ENCODE measurements at regions not wholly inside any gene's neighbourhood (a gene's known extent, or its start where the extent isn't known, plus 50 kb on each side); places are given as distances from the start of the nearest gene placed in this dataset.
"Not testable (repeated sequence)": the region's sequence is repeated elsewhere in the genome, so short reads cannot be mapped to it uniquely, and the experiment has no call there.

GRCh38 chr16:32947336-32947735, 246.7 kb upstream of the TP53TG3C start:
- DNase-seq (ENCODE audit: low spot score), result not testable (repeated sequence)

- DNase-seq (ENCODE audit: low spot score), result not testable (repeated sequence)
These were observed 247.9 kb upstream of the TP53TG3C start for GRCh38 chr16:32946041-32946560.

DNA sequence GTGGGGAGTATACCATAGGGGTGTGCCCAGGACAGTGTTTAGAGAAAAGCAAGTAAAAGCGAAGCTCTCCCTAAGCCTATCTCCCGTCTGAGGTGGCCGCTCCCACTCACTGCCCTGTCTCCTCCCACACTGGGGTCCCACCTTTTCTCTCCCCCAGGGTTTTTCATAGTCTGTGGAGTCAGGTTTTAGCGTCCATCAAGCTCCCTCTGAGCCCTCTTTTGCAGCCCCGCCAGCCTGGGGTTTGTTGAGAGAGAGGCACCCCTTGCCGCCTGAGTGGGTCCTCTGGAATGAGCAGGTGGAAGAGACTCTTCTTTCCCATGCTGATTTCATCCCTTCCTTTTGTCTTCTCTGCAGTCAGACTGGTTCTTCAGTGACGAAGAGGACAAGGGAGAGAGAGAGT, 248.7 kb upstream of the TP53TG3C start:
- DNase-seq (ENCODE audit: low spot score), result not testable (repeated sequence)

DNA sequence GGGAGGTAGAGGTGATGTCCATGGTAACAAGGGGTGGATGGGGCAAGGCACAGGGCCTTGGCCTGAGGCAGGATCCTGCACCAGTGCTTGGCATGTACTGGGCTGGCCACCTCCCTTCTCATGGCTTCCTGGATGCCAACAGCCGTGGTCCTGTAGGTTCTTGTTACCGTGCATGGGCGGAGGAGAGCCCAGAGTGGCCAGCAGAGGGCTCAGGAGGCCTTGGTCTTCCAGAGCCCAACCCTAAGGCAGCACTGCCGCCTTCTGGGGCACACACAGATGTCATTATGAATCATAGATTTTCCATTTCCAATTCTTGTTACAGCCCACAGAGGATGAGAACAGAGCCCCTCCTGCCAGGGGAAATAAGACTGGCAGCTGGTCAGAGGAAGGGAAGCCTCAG, 254.2 kb upstream of the TP53TG3C start:
- not testable (repeated sequence) for DNase-seq (ENCODE audit: low spot score)

DNA sequence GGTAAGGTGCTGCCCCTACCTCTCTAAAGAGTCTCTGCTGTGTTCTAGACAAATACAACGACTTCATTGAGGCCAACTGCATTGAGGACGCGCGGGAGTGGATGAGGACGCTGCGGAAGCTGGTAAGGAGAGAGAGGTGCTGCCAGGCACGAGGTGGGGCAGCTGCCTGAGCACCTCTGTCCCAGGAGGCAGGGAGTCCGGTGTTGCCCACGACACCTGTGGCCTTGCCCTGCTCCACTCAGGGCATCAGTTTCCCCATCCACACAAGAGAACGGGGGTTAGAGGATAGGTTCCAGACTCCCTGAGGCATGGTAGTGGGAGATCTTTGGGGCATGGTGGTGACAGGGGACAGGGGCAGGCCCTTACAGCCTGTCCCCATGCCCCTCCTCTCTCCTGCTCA, 256.1 kb upstream of the TP53TG3C start:
- not testable (repeated sequence) for DNase-seq (ENCODE audit: low spot score)

GRCh38 chr16:32932240-32933040, 256.5 kb upstream of the TP53TG3 start:
- DNase-seq (ENCODE audit: low spot score), result not testable (repeated sequence)

GRCh38 chr16:32925192-32925591, 249.2 kb upstream of the TP53TG3 start:
- DNase-seq (ENCODE audit: low spot score), result not testable (repeated sequence)

DNA sequence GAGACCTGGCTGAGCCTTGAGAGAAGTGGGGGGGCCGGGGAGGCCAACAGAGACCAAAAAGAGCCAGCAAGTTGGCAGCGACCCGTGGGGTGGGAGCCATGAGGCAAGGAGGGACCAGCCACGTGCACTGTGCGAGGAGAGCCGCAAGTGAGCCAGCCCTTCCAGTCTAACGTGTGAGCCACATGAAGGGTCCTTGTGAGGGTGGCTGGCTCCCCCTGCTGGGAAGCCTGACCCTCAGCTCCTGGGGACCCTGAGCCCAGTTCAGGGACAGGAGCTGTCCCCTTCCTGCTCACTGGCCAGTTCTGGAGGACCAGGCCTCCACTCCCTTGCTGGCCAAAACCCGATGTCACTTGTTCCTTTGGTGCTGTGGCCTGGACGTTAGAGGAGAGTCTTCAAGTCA, 246.6 kb upstream of the TP53TG3 start:
- DNase-seq (ENCODE audit: low spot score), result not testable (repeated sequence)

DNA sequence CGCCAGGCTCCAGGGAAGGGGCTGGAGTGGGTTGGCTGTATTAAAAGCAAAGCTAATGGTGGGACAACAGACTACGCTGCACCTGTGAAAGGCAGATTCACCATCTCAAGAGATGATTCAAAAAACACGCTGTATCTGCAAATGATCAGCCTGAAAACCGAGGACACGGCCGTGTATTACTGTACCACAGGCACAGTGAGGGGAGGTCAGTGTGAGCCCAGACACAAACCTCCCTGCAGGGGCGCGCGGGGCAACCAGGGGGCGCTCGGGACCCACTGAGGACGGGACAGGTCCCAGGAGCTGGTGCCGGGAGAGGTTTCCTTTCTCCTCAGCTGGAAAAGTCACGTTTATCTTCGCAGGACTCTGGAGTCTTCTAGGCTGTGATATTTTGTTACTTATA, 239.4 kb upstream of the TP53TG3 start:
- not testable (repeated sequence) for DNase-seq (ENCODE audit: low spot score)

GRCh38 chr16:32897782-32898181, 221.8 kb upstream of the TP53TG3 start:
- DNase-seq (ENCODE audit: low spot score), result peak; percentile 19

- not testable (repeated sequence) for DNase-seq (ENCODE audit: low spot score)
These were observed 209.4 kb upstream of the TP53TG3 start for GRCh38 chr16:32885392-32885791.

GRCh38 chr16:32884556-32884955, 208.6 kb upstream of the TP53TG3 start:
- DNase-seq (ENCODE audit: low spot score), result not testable (repeated sequence)

DNA sequence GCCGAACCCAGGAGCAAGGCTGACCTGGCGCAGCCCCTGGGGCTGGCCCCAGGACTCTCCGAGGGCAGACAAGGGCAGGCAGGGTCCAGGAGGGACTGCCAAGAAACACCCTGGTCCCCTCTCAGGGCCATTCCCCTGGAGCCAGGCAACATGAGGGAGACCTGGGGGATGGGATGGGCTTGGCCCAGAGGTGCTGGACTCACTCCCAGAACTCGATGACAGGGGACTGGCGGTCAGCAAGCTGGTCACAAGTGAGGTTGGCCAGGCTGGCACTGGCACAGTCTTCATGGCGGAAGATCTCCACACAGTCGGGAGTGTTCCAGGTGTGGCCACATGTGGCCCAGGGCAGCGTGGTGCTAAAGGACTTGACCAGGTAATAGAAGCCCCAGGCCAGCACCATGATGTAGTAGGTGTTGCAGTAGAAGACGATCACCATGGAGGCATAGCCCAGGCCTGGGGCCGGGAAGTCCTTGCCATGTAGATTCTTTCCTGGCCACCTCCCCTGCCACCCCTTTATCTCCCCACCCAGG, 206.4 kb upstream of the TP53TG3 start:
- DNase-seq (ENCODE audit: low spot score), result not testable (repeated sequence)

- not testable (repeated sequence) for DNase-seq (ENCODE audit: low spot score)
These were observed 205.7 kb upstream of the TP53TG3 start for GRCh38 chr16:32881631-32882030.

GRCh38 chr16:32880009-32880408, 204.0 kb upstream of the TP53TG3 start:
- DNase-seq (ENCODE audit: low spot score), result not testable (repeated sequence)

DNA sequence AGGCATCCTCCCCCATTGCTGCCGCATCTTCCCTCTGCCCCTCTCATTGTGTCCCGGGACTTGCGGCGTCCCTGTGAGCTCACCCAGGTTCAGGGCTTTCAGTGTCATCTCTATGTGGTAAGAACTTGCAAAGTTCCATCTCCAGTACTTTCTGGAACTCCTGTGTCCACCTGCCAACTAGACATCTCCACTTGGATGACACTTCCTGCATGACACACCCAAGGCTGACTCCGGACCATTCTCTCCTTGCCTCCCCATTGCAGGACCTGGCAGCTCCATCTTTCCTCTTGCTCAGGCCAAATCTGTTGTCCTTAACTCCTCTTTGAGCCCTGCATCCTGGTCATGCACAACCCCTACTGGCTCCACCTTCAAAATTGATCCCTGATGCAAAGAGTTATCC, 200.8 kb upstream of the TP53TG3 start:
- not testable (repeated sequence) for DNase-seq (ENCODE audit: low spot score)

DNA sequence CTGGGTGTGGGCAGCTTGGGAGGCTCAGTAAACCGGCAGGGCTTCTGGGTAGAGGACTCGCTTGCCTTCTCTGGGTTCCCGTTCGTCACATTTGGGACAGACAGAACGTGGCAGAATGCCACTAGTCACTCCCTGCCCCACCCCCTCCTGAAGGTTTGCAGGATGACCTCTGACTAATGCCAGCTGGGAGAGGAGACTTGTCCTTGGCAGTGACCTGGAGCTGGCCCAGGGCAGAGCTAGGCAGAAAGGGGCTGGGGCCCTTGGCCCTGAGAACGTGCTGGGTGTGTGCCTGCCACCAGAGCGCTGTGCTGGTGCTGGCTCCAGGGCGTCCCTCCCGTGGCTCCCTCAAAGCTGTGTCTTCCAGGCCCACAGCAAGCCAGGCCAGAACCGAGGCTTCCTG, 197.8 kb upstream of the TP53TG3 start:
- DNase-seq (ENCODE audit: low spot score), result not testable (repeated sequence)

DNA sequence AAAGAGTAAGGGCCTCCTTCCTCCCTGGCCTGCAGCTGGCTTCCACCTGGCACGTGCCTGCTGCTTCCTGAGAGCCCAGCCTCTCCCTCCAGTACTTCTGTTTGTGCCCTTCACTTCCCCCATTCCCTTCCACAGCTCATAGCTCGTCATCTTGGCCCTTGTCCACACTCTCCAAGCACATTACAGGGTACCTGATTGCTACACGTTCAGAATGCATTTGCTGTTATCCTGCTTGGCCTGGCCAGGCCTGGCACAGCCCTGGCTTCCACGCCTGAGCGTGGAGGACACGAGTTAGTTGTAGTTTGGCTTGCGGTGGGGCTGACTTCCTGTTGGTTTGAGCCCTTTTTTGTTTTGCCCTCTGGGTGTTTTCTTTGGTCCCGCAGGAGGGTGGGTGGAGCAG, 197.2 kb upstream of the TP53TG3 start:
- DNase-seq (ENCODE audit: low spot score), result not testable (repeated sequence)

DNA sequence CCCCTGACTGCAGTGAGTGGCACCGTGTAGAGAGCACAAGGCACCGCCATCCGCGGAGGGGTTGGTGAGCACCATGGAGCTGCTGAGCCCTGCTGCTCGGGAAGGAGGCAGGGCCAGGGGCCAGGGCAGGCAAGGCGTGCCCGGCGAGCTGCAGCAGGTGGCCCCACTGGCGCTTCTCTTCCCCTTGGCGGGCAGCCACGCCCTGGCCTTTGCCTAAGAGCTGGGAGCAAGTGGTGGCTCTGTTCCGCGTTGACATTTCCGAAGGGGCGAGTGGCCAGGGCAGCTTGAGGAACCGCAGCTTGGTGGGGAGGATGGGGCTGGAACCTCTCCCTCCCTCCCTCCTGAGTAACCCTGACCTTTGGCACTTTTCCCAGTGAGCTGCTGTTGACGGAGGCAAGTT, 194.7 kb upstream of the TP53TG3 start:
- DNase-seq (ENCODE audit: low spot score), result not testable (repeated sequence)

DNA sequence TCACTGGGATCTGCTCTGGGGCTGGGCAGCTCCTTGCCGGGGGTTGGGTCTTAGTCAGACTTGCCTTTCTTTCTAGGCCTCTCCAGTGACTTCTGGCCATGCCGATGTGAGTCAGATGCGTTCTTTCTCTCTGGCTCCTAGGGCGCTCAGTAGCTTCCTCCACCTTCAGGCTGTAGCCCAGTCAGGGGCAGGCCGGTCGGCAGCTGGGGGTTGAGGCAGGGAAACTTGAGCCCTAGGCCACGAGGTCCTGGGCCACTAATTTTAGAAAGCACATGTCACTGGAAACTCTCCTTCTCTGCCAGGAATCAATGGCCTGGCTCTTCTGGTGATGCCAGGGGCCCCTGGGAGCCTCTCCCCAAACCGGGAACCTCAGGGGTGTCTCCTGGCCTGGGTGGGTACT, 192.4 kb upstream of the TP53TG3 start:
- not testable (repeated sequence) for DNase-seq (ENCODE audit: low spot score)

- DNase-seq (ENCODE audit: low spot score), result not testable (repeated sequence)
These were observed 189.3 kb upstream of the TP53TG3 start for GRCh38 chr16:32865284-32865683.

- not testable (repeated sequence) for DNase-seq (ENCODE audit: low spot score)
These were observed 185.7 kb upstream of the TP53TG3 start for GRCh38 chr16:32861476-32862201.

- DNase-seq (ENCODE audit: low spot score), result not testable (repeated sequence)
These were observed 171.4 kb upstream of the TP53TG3 start for GRCh38 chr16:32847379-32847778.
